HG02642 (cell line): ENCODE measurements at regions not wholly inside any gene's neighbourhood (a gene's known extent, or its start where the extent isn't known, plus 50 kb on each side); places are given as distances from the start of the nearest gene placed in this dataset.
A peak's percentile ranks its signal among the peaks of the same experiment; 100 is the strongest.
"Not testable (repeated sequence)": the region's sequence is repeated elsewhere in the genome, so short reads cannot be mapped to it uniquely, and the experiment has no call there.

Experiments
- ATAC-seq: cut with Tn5 transposase; IDR thresholded peaks from one replicate; pipeline ENCODE4 v1.9.1; 2021; ENCODE audit warnings: mild to moderate bottlenecking; ENCODE audit not compliant: unreplicated experiment, poor library complexity

DNA sequence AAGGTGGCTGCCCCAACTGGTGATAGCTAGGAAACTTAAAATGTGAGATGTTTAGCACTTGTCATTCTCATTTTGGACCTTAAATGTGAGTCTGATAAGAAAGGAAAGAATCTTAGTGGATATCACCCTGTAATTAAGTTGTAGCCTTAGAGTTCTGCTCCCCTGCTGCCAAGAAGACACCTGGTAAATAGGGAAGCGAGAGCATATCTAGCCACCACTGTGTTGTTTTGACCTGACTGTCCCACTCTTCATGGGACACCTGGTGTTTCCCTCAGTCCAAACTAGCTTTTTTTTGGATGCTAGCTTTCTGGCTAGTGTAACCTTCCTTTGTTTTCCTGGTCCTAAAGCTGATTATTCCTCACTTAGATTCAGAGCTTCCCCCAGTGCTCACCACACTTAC is 357.6 kb downstream of the RAD51AP2 start:
- peak; percentile 83 for ATAC-seq

DNA sequence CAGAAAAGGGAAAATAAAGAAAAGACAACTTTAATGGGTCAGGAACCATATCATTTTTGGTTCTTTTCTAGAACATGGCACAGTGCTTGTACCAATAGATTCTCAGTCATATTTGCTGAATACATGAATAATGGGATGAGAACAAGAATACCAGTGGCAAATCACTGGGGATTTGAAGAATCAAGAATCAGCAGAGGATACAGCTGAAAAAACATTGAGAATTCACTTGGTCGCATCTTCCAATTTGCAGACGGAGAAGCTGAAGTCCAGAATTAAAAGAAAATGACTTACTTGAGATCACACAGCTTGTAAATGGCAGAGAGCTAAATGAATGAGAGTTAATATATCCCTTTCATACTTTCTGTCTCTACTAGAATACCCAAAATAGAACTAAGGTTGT is 362.2 kb downstream of the RAD51AP2 start:
- ATAC-seq: no peak

DNA sequence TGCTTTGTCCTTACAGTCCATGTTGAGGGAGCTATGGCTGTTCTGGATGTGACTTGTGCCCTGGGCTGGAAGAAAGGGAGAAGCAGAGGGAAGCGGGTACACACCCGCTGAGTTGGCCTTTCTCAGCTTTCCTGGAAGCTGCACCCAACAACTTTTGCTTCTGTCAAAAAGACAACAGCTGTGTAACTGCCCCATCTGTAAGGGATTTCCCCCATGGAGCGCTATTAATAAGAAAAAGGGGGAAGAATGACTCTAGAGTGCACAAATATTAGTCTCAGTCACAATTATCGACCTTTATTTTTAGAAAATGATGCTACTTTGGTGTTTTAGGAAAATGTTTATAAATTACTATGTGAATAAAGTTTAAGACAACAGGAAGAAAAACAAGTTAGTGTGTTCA is 368.3 kb downstream of the RAD51AP2 start:
- ATAC-seq: no peak

DNA sequence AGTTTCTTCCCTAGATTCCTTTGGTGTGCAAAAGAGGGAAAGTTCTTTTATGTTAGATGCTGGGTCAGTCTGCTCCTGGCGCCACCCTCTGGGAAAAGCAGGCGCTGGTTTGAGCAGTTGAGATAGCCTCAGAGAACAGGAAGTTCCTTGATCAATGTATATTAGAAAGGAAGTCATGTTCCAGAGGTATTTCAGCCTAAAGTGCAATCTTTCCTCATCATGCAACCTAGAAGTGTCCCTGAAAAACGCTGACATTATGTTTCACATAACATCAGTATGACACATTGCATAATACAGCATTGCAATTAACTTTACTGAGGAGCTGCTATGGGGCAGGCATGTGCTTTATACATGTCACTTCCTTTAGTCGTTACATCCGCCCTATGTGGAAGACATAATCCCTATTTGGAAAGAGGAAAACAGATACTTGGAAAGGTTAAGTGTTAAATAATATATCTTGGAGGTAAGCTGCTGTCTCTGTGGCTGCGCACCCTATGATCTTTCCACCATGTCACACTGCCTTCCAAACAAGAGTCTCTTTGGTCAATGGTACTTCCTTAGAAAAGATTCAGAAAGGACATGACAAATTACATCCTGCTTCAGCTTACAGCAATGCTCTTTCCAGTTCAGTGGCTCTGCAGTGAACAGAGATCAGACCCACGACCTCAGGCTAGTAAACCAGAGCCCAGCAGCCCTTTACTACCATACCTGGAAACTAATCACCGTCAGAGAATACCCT is 369.7 kb downstream of the RAD51AP2 start:
- ATAC-seq: no peak

DNA sequence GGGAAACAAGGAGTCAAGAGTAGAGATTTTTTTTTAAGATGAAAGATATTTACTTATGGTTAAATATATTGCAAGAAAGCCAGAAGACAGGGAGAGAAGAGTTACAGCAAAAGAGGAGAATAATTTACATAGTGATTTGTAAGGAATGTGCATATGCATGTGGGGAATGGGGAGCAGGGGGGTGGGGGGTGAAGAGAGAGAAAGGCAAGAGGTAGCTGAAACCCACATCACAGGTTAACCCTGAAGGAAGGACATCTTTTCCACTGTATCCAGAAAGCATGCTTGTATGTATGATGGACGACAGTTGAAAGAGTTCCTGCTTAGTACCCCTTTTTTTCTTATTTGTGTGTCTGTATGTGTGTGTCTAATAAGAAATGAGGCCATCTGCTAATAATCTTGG is 371.9 kb downstream of the RAD51AP2 start:
- no peak for ATAC-seq

- no peak for ATAC-seq
Observed at GRCh38 chr2:17136877-17137276, 381.4 kb downstream of the RAD51AP2 start.

- ATAC-seq: no peak
Observed at GRCh38 chr2:17136231-17136630, 382.0 kb downstream of the RAD51AP2 start.

- ATAC-seq: no peak
Observed at GRCh38 chr2:17135619-17136018, 382.6 kb downstream of the RAD51AP2 start.

GRCh38 chr2:17133052-17133671 is 385.1 kb downstream of the RAD51AP2 start:
- no peak for ATAC-seq

GRCh38 chr2:17130627-17131026 is 387.6 kb downstream of the RAD51AP2 start:
- not testable (repeated sequence) for ATAC-seq

DNA sequence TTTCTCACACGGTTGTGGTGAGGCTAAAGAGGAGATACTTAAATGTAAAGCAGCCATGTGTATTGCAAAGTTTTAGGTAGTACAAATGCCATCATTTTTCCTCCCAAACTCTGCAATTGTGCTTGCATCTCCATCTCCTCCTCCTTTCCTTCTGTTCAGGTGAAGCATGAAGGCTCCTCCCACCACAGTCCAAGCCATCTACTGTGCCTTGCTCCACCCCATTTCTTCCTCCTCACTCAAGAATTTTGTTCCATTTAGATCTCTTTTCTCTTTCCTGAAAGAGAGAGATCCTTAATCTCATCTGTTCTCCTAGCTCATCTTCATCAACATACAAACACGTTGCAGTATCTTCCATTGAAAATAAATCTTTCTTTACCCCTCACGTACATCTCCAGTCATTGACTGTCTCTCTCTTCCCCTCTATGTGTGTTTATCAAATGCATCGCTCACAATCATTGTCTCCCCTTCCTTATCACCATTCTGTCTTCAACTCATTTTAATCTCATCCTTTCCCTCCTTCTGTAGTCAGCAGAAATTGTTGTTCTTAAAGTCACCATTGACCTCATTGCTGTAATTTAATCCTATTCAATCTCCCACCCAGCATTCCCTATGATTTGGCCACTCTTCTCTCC is 392.1 kb downstream of the RAD51AP2 start:
- ATAC-seq: no peak

- ATAC-seq: no peak
Observed at GRCh38 chr2:17124575-17125318, 393.5 kb downstream of the RAD51AP2 start.

GRCh38 chr2:17122887-17123501 is 395.2 kb downstream of the RAD51AP2 start:
- ATAC-seq: no peak

DNA sequence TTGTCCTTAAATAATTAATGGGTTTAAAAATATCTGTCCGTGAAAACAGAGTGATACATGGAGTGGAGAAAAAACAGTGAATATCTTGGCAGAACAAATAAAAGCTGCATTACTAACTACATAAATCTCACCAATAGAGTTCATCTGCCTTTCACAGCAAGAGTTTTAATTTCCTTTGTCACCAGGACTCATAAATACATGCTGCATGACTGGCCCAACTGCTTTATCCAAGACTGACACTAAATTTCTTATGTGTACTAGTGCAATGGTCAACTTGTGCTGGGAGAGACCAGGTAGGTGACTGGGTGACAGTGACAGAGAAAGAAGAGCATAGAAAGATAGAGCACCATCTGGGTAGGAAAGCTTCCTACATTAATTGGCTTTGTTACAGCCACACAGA is 402.8 kb downstream of the RAD51AP2 start:
- no peak for ATAC-seq

DNA sequence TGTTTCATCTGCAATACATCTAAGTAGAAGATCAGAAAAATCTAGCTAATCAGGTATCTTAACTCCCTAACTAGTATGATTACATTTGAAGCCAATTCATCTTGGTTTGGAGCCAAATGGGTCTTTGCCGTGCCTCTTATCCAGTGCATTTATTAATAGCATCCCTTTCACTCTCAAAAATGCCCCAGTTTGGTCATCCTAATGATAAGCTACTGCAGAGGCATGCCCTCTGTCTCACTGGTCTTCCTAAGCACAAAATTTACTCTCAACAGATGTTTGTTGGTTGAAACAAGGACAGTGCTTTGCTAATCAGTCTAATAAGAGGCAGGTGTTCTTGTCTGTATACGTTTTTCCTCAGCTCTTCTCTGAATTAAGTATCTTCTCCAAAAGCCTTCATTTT is 403.2 kb downstream of the RAD51AP2 start:
- no peak for ATAC-seq

- no peak for ATAC-seq
Observed at GRCh38 chr2:17107871-17108270, 410.4 kb downstream of the RAD51AP2 start.

- no peak for ATAC-seq
Observed at GRCh38 chr2:17107151-17107550, 411.1 kb downstream of the RAD51AP2 start.

- no peak for ATAC-seq
Observed at GRCh38 chr2:17106418-17106817, 411.8 kb downstream of the RAD51AP2 start.

GRCh38 chr2:17104454-17104853 is 413.8 kb downstream of the RAD51AP2 start:
- peak; percentile 72 for ATAC-seq

GRCh38 chr2:17101596-17101995 is 416.6 kb downstream of the RAD51AP2 start:
- ATAC-seq: no peak

- ATAC-seq: no peak
Observed at GRCh38 chr2:17101091-17101490, 417.1 kb downstream of the RAD51AP2 start.
